Gastrocnemius medialis (tissue), 4 donors: ENCODE measurements at regions not wholly inside any gene's neighbourhood (a gene's known extent, or its start where the extent isn't known, plus 50 kb on each side); places are given as distances from the start of the nearest gene placed in this dataset.

Experiments
- POLR2A ChIP-seq, 2 donors: fragments of 450-650 bp; IDR thresholded peaks; one replicate each; pipeline ENCODE4 v1.6.1; 2017; ENCODE audit warnings: antibody characterized with exemption in 2 of 2, mild to moderate bottlenecking in 2 of 2, moderate library complexity in 2 of 2
- TF ChIP-seq, protein P1 (sequence below), 5 experiments: fragments of 450-650 bp in 3 of 5; fragments of 200-600 bp in 2 of 5; sonication (generic) in 2 of 5; IDR thresholded peaks in 4 of 5; conservative IDR thresholded peaks in 1 of 5; 1 replicate in 4 of 5; 2 replicates in 1 of 5; pipeline ENCODE4 v1.5.1; 2016 to 2019; ENCODE audit warnings: antibody characterized with exemption in 5 of 5, mild to moderate bottlenecking in 3 of 5, moderate library complexity in 3 of 5

DNA sequence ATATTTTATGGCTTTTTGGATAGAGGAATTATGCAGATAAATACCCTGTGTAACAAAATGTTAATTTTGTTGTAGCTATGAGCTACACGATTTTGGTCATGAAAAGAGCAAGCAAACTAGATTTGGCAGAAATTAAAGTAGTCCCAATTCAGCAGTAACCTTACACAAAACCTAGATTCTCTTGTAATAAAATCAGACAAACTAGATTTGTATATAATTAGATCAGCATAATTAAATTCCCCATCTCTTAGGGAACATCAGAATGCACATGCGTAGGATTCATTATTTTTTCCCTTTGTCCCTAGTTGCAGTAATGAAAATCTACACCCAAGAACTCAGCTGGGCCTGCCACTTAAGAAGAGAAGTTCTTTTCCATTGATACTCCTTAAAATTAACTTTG, 1879.2 kb upstream of the CDH9 start:
- TF ChIP-seq, protein P1, sequence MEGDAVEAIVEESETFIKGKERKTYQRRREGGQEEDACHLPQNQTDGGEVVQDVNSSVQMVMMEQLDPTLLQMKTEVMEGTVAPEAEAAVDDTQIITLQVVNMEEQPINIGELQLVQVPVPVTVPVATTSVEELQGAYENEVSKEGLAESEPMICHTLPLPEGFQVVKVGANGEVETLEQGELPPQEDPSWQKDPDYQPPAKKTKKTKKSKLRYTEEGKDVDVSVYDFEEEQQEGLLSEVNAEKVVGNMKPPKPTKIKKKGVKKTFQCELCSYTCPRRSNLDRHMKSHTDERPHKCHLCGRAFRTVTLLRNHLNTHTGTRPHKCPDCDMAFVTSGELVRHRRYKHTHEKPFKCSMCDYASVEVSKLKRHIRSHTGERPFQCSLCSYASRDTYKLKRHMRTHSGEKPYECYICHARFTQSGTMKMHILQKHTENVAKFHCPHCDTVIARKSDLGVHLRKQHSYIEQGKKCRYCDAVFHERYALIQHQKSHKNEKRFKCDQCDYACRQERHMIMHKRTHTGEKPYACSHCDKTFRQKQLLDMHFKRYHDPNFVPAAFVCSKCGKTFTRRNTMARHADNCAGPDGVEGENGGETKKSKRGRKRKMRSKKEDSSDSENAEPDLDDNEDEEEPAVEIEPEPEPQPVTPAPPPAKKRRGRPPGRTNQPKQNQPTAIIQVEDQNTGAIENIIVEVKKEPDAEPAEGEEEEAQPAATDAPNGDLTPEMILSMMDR (IDR thresholded peaks at IDR 0.05 in 4 of 5, conservative IDR thresholded peaks at IDR 0.05 in 1 of 5): no peak
- no peak for TF ChIP-seq POLR2A (IDR thresholded peaks at IDR 0.05)
